OCI-LY1 (cell line): ENCODE measurements at regions not wholly inside any gene's neighbourhood (a gene's known extent, or its start where the extent isn't known, plus 50 kb on each side); places are given as distances from the start of the nearest gene placed in this dataset.

Source experiments
- H2AFZ ChIP-seq: fragments of 200-600 bp; sonication (generic), shearing (Covaris generic); 2 replicates; pipeline ENCODE4 v1.6.0; 2014; ENCODE audit warnings: antibody characterized with exemption, mild to moderate bottlenecking, low read length
- H3F3A ChIP-seq: fragments of 200-600 bp; sonication (generic), shearing (Covaris generic); 2 replicates; pipeline ENCODE4 v1.6.0; 2014; ENCODE audit warnings: mild to moderate bottlenecking, antibody characterized with exemption, low read length, moderate library complexity; ENCODE audit not compliant: insufficient read depth
- H3K27ac ChIP-seq: fragments of 200-600 bp; sonication (generic); 2 replicates; pipeline ENCODE4 v1.5.1; 2014; ENCODE audit warnings: low read length, mixed run types, mild to moderate bottlenecking, low read depth; ENCODE audit not compliant: poor library complexity, severe bottlenecking
- H3K27me3 ChIP-seq: fragments of 200-600 bp; sonication (generic); 2 replicates; pipeline ENCODE4 v1.6.0; 2014; ENCODE audit warnings: antibody characterized with exemption, mild to moderate bottlenecking, low read length, moderate library complexity; ENCODE audit not compliant: insufficient read depth
- H3K36me3 ChIP-seq: fragments of 200-600 bp; sonication (generic); 2 replicates; pipeline ENCODE4 v1.6.1; 2014; ENCODE audit warnings: mild to moderate bottlenecking, antibody characterized with exemption, low read length, moderate library complexity, mixed read lengths; ENCODE audit not compliant: insufficient read depth
- H3K4me1 ChIP-seq: fragments of 200-600 bp; sonication (generic); 2 replicates; pipeline ENCODE4 v1.5.1; 2014; ENCODE audit warnings: mild to moderate bottlenecking, low read length, moderate library complexity; ENCODE audit not compliant: insufficient read depth, severe bottlenecking
- H3K4me2 ChIP-seq: fragments of 200-600 bp; sonication (generic), shearing (Covaris generic); 2 replicates; pipeline ENCODE4 v1.6.1; 2014; ENCODE audit warnings: low read length
- H3K4me3 ChIP-seq: fragments of 200-600 bp; sonication (generic); 2 replicates; pipeline ENCODE4 v1.5.1; 2014; ENCODE audit warnings: low read length, low read depth, mild to moderate bottlenecking, mixed read lengths; ENCODE audit not compliant: poor library complexity, severe bottlenecking
- H3K79me2 ChIP-seq: fragments of 200-600 bp; shearing (Covaris generic); 2 replicates; pipeline ENCODE4 v1.6.1; 2016; ENCODE audit warnings: mixed run types, low read length, mixed read lengths; ENCODE audit not compliant: insufficient read depth
- H3K9ac ChIP-seq: fragments of 200-600 bp; sonication (generic), shearing (Covaris generic); 2 replicates; pipeline ENCODE4 v1.6.1; 2014; ENCODE audit warnings: mild to moderate bottlenecking, low read length, mixed read lengths
- H3K9me2 ChIP-seq: fragments of 200-600 bp; sonication (generic), shearing (Covaris generic); 2 replicates; pipeline ENCODE4 v1.6.1; 2014; ENCODE audit warnings: low read depth, mild to moderate bottlenecking, low read length, mixed read lengths
- H3K9me3 ChIP-seq: fragments of 200-600 bp; shearing (Covaris generic); 2 replicates; pipeline ENCODE4 v1.6.1; 2014; ENCODE audit warnings: low read length, mixed read lengths
- H4K20me1 ChIP-seq: fragments of 200-600 bp; sonication (generic), shearing (Covaris generic); 2 replicates; pipeline ENCODE4 v1.6.0; 2016; ENCODE audit warnings: mild to moderate bottlenecking, low read length; ENCODE audit not compliant: insufficient read depth
- CTCF ChIP-seq: fragments of 200-600 bp; sonication (generic), shearing (Covaris generic); IDR thresholded peaks from 2 replicates; pipeline ENCODE4 v1.5.1; 2017; ENCODE audit warnings: mild to moderate bottlenecking, antibody characterized with exemption, low read length, moderate library complexity, mixed read lengths
- EZH2 ChIP-seq: fragments of 200-600 bp; sonication (generic), shearing (Covaris generic); IDR thresholded peaks from 2 replicates; pipeline ENCODE4 v1.8.0; 2017; ENCODE audit warnings: borderline replicate concordance, mixed run types, mild to moderate bottlenecking, antibody characterized with exemption, low read length, moderate library complexity, mixed read lengths

- Histone ChIP-seq H3K79me2 (no peaks in the 10 kb centered on the region), H3K4me1 (peaks cover 15% of the 10 kb centered on the region), H2AFZ (no peak overlapping the region), H3K36me3 (no peaks in the 10 kb centered on the region), H3K27me3 (no peaks in the 10 kb centered on the region), H3F3A (no peaks in the 10 kb centered on the region), H3K9ac (no peak overlapping the region), H3K9me3 (peaks cover 3% of the 10 kb centered on the region; the same call in 1 of the 2 replicates), H4K20me1 (no peaks in the 10 kb centered on the region), H3K27ac (no peak overlapping the region), H3K9me2 (no peaks in the 10 kb centered on the region), H3K4me2 (no peak overlapping the region), H3K4me3 (no peak overlapping the region)
- TF ChIP-seq EZH2 (no peak), CTCF (no peak)
Measured at GRCh38 chr5:125703616-125704015, 719.6 kb upstream of the GRAMD2B start.

- H3K4me2 ChIP-seq, result no peak overlapping the region
- no peaks in the 10 kb centered on the region for H3F3A ChIP-seq
- no peak overlapping the region for H2AFZ ChIP-seq
- H4K20me1 ChIP-seq, result no peaks in the 10 kb centered on the region
- H3K9me3 ChIP-seq, result peaks cover 3% of the 10 kb centered on the region; the same call in 1 of the 2 replicates
- H3K9ac ChIP-seq, result no peak overlapping the region
- H3K4me1 ChIP-seq, result peaks cover 11% of the 10 kb centered on the region
- H3K36me3 ChIP-seq, result no peaks in the 10 kb centered on the region
- no peak for TF ChIP-seq EZH2
- no peak for TF ChIP-seq CTCF
- H3K9me2 ChIP-seq, result no peaks in the 10 kb centered on the region
- no peaks in the 10 kb centered on the region for H3K79me2 ChIP-seq
- H3K4me3 ChIP-seq, result no peak overlapping the region
- no peak overlapping the region for H3K27ac ChIP-seq
- H3K27me3 ChIP-seq, result no peaks in the 10 kb centered on the region
Measured at GRCh38 chr5:125704888-125705287, 718.3 kb upstream of the GRAMD2B start.

- H3K4me1 ChIP-seq, result no peaks in the 10 kb centered on the region
- H3F3A ChIP-seq, result no peaks in the 10 kb centered on the region
- H3K9me2 ChIP-seq, result no peaks in the 10 kb centered on the region
- H3K9ac ChIP-seq, result no peak overlapping the region
- H3K27ac ChIP-seq, result no peak overlapping the region
- H4K20me1 ChIP-seq, result no peaks in the 10 kb centered on the region
- H3K4me2 ChIP-seq, result no peak overlapping the region
- H3K9me3 ChIP-seq, result peaks cover 3% of the 10 kb centered on the region; the same call in 1 of the 2 replicates
- no peaks in the 10 kb centered on the region for H3K79me2 ChIP-seq
- TF ChIP-seq CTCF (no peak), EZH2 (no peak)
- no peaks in the 10 kb centered on the region for H3K27me3 ChIP-seq
- H3K36me3 ChIP-seq, result no peaks in the 10 kb centered on the region
- no peak overlapping the region for H2AFZ ChIP-seq
- H3K4me3 ChIP-seq, result no peak overlapping the region
Measured at GRCh38 chr5:125708583-125708982, 714.6 kb upstream of the GRAMD2B start.
